ENCODE measurements at regions not wholly inside any gene's neighbourhood (a gene's known extent, or its start where the extent isn't known, plus 50 kb on each side); places are given as distances from the start of the nearest gene placed in this dataset.
"Not testable (repeated sequence)": the region's sequence is repeated elsewhere in the genome, so short reads cannot be mapped to it uniquely, and the experiment has no call there.

DNA sequence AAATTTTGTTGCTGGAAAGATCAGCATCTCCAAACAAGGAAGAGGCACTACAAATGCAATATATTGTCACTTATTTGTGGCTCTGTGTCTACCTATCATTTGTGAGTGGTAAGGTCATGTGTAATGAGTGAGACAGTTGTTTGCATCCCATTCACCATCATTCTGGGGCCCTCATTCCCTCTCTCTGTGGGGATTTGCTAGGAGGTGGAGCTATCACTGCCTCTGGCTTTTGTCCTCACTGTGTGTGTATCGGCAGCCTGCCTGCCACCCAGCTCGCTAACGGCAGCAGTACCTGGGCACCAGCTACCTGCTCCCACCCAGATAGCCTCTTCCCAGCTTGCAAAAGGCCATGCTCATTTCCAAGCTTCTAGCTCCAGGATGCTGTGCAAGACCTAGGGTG, 379.2 kb upstream of the ZFHX3 start:
- no peak for DNase-seq

DNA sequence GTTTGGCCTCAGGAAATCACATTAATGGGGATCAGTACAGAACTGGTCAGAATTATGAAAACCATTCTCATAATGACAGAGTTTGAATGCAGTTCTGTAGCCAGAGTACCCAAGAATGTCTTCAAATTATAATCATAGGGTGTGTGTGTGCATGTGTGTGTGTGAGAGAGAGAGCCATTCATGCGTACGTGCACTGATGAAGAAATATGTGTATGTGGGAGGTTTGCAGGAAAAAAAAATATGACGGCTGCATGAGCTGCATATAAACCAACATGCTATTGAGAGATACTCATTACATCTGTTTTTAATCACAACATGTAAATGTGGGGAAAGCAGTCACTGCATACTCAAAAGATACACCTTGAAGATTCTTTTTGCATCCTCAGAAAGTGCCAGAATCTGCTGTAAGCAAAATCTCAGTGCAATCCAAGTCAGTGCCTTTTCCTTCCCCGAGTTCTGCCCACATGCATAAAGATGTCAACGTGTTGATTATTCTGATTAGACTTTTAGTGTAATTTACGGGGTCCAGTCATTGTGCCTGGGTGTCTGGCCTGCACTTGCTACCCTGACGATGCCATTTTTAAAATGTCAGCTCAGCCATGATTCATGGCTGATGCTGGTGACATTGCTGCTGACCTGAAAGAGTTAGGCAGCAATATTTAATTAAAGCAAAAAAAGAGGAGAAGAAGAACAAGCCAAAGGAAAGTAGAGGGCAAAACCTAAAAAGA, 378.7 kb upstream of the ZFHX3 start:
- DNase-seq, result no peak

DNA sequence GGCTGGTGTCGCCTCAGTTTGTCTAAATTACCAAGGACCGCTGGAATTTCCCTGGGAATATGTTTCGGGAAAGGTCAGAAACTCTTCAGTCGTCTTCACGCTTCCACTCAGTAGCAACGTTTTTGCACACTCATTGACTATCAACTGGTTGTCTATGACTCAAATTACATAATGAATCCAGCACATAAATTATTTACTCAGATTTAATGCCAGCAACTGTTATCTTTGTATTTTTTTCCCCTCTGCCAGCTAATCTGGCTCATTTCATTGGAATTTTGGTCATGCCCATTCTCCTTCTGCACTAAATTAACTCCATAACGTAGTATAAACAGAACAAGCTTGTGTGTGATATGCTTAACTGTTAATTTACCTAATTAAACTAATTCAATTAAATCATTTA, 372.7 kb upstream of the ZFHX3 start:
- no peak for DNase-seq

DNA sequence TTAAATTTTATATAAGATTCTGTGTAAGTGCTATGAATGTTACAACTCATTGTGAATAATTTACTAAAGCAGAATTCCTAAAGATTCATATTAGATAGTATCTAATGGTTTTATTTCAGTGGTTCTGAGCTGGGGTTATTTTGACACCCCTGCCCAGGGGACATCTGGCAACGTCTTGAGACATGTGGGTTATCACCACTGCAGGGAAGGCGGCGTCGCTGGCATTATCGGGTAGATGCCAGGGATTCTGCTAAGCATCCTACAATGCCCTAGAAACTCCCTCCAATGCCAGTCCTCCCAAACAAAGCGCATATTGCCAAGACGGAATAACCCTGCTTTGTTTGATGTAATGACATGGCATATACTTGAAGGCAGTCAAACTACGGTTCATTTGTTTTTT, 372.3 kb upstream of the ZFHX3 start:
- no peak for DNase-seq

DNA sequence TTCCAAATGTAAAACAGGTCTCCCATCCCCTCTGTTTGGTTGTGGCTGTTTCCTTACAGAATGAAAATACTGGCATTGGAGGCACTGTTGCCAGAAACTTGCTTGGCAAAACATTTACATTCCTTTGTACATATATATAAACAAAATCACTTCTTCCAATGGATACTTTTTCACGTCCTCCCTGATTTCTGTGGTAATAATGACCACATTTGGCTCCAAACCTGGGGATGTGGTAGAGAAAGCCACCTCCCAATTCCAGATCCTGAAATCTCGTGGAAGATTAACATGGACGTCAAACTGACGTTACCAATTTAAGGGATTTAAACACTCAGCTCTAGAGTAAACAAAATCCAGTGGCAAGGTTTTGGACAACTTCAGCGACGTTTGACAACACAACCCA, 370.8 kb upstream of the ZFHX3 start:
- no peak for DNase-seq

DNA sequence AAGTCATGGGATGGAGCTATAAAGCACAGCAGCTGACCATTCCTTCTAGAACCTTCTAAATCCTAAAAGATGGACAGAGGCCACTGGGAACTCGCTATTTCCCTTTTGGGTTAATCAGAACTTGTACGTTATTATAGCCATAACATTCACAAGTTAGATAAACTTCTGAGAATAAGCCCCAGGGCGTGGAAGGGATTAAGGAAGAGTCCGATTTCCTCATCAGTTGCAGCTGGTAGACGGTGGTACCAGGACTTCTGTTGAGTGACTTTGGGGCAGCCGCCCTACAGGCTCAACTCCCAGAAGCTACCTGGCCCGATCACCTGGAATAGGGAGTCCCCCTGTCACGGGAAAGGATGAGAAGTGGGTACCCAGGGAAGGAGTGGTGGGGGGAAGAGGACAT, 370.1 kb upstream of the ZFHX3 start:
- DNase-seq, result no peak

DNA sequence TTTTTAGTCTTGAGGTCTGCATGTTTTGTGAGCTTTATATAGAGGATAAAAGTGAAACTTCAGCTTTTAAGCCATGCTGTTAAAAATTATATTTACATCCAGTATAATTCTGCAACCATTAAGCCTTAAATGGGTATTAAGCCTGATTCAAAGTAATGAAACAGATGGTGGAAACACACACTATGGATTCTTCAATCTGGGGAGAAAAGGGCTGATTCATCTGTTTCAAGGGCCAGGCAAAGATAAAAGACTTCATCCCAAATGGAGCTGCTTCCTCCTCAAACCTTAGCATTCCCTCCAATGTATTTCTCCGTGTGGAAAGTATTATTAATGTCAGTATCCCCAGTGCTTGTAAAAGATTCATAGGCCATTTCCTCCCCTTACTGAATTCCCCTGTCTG, 367.4 kb upstream of the ZFHX3 start:
- no peak for DNase-seq

DNA sequence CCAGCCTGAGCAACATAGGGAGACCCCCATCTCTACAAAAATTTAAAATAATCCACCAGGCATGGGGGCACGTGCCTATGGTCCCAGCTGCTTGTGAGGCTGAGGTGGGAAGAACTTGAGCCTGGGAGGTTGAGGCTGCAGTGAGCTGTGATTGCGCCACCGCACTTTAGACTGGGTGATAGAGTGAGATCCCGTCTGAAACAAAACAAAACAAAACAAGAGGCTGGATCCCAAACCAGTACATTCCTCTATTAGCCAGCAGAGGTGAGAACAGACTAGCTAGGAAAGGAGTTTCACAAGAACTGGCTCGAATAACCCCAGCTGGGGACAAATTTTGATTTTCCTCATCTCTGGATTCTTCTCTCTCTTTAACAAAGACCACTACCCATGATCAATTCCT, 366.7 kb upstream of the ZFHX3 start:
- no peak for DNase-seq

DNA sequence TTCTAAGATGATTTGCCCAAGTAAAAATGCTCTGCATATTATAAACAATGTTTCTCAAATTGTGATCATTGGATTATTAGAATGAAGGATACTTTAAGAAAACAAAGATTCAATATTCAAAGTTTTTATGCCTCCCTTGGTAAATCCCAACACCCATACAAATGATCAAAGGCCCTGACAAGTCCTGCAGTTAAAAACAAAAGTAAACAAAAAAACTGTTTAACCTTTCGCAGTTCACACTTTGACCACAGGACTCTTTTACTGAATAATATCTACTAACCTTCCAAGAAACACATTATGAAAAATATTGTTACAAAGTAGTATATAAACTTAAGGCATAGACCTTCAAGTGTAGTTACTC, 365.9 kb upstream of the ZFHX3 start:
- no peak for DNase-seq

DNA sequence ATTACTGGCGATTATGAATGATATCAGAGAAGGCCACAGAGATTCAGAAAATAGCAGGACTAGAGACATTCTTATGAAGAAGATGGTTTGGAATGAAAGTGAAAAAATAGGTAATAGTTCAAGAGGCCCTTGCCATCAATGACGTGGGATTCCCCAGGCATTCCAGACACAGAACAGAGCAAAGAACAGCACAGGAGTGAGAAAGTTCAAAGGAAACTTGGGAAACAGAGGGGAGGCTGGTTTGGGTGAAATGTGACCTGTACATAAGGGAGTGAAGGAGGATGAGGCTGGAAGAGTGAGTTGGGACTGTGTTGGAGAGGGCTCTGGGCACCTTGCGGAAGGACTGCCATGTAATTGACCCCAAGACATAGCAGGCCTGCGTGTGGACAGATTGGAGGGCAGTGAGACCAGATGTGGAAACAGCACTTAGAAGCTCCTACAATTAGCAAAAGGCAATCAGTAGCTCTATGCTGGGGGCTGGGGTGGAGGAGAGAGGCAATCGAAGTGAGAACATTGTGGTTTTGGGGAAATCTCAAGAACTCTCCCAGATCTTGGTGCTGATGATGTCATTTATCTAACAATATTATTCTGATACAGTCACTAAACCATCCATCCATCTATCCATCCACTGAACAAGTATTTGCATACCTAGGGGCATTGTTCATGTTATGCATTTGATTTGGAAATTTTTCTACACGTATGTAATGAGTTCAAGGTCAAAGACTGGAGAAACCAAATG, 365.3 kb upstream of the ZFHX3 start:
- DNase-seq, result no peak

DNA sequence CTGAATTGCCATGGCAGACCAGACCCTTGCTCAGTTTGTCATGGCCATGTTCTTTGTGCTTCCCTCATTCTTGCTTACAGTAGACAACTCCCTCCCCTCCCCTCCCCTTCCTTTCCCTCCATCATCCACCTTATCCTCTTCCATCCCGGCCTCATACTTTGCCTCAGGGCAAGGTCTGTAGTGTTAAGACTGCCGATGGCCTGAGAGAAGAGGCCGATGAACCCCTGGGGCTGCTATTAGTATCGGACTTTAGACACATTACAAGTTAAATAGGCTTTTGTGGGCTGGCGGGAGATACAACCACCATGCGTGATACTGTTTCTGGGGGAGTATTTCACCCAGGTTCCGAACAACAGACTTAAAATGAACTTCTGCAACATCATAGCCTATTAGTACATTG, 364.5 kb upstream of the ZFHX3 start:
- no peak for DNase-seq

DNA sequence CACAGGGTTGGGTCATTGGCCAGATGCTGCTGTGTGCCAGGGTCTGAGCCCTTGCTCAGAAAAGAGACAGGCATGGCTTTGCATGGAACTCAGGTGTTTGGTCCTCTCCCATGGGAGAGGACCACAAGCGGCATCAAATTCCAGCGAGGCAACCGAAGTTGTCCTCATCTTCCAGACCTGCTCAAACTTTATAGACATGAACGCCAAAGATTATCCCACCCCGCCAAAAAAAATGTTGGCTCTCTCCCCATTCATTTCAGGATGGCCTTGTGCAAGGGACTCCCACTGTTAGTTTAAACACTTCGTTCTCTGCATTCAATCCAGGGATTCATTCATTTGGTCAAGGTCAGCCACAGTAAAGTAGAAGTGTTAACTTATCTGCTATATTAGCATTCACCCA, 360.8 kb upstream of the ZFHX3 start:
- no peak for DNase-seq

DNA sequence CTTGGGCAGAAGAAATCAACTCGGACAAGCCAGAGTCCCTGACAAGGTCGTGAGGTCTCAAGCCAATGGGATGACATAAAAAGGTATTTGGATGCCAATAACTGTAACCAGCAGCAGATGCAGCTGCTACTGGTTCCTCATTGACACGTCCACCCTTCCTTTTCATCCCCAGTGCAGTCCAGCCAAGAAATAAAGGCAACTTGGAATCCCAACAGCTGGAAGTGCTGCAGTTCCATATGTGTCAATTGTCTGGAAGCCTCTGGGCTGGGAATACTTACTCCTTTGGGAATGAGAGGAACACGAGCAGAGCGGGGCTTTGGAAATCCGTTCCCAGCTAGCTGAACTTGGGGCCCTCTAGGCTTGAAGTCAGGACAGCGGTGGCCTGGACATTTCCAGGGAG, 360.4 kb upstream of the ZFHX3 start:
- DNase-seq, result no peak

DNA sequence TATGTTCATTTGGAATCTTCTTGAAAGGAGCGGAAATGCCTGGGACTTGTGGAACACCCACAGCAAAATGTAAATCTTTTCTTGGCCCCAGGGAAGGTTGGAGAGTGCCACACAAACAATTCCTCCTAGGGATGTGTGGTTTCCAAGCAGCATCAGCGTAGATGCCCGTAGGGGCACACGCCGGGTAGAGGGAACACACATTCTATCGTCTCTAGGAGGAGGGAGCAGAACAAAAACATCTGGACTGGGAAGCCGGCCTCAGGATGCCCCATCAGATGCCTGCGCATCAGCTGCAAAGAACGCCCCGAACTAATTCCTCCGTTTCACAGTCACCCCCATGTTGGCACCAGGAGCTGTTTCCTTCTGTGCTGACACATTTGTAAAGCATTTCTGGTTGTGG, 357.9 kb upstream of the ZFHX3 start:
- no peak for DNase-seq

DNA sequence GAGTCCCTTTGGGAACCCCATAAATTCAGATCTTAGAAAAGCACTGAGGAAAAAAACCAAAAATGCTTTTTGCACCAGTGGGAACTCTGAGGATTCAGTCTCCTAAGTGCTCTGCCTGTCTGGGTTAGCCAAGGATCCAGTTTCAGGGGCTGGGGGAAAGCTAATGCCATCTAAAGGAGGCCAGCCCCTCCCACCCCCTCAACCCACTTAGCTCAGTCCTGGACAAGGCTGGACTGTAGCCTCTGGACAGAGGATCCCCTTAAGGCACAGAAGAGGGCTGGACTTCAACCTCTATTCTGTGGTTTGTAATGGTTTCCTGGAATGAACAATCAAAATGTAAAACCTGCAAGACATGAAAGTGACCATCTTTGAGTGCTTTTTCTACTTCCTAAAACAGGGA, 356.1 kb upstream of the ZFHX3 start:
- DNase-seq, result no peak

DNA sequence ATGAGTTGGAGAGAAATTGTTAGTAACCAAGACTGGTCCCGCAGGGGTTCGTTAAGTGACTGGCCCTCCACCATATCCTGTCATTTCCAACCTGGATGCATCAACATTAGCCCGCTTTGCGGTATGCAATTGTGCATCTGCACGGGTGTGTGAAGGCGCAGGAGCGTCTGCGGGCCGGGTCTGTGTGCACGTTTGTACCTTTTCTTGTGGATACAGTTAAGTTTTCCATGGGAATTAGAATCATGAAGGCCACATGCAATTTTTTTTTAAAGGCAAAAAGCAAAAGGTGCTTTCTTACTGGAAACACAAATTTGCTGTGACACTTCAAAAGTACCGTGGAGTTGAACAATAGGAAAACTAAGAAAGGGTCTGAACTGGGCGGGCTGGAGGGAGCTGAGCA, 355.4 kb upstream of the ZFHX3 start:
- DNase-seq, result no peak

DNA sequence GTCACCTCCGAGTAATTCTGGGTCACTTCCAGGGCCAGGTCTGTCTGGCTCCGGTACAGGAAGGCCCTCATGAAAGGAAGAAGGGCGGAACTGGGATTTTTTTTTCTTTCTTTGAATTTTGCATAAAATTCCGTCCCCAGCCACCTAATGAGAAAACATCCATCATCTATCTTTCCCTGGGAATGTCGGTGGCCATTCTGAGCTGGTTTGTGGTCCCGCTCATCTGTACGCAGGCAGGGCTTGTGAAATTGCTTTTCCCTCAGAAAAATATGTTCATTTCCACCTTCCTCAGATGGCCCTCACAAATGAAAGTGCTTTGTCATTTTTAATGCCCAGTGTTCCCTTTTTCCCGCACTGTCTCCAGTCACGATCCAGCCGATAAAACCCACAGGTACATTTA, 353.0 kb upstream of the ZFHX3 start:
- no peak for DNase-seq

DNA sequence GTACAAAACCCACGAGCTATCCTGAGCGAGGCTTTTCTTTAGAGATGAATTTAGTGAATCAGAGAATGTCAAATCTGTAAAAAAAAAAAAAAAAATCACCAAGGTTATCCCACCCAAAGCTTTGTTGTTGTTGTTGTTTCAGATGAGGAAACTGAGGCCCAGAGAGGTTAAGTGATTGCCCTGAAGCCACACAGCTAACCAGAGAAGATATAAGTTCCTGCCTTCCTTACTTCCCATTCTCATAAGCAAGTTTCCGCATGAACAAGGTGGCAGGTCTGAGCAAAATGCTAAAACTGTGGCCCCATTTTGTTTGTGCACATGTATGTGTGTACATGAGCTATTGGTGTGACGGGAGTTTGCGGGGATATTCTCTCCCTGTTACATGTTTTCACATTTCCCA, 352.1 kb upstream of the ZFHX3 start:
- DNase-seq, result no peak

DNA sequence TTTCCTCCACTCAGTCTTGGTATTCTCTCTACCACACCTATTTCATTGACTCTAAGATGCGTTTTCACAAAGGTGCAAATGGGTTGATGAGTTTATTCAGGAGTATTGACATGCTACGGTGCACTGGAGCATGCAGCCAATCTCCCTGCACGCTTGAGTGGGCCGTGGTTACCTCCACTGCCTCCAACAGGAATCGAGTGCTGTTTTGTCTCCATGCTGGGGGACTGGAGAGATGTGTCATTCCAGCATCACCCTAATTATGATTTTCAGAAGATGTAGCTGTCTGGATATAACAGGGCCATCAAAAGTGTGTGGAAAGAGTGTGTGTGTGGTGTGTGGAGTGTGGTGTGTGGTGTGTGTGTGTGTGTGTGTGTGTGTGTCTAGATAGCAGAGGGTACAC, 351.6 kb upstream of the ZFHX3 start:
- DNase-seq, result no peak

DNA sequence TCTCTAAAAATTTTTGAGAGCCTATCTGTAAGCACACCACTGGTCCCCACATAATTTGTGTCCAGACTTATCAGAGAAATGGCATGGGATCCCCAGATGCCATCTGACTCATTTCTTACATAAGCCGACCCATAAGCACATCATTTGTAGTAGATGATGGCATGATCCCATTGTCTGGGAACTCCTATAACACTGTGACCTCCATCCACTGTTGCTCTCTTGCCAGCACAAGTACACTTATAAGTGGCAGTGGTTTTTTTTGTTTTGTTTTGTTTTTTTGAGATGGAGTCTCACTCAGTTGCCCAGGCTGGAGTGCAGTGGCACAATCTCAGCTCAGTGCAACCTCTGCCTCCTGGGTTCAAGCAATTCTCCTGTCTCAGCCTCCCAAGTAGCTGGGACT, 350.7 kb upstream of the ZFHX3 start:
- DNase-seq, result not testable (repeated sequence)

DNA sequence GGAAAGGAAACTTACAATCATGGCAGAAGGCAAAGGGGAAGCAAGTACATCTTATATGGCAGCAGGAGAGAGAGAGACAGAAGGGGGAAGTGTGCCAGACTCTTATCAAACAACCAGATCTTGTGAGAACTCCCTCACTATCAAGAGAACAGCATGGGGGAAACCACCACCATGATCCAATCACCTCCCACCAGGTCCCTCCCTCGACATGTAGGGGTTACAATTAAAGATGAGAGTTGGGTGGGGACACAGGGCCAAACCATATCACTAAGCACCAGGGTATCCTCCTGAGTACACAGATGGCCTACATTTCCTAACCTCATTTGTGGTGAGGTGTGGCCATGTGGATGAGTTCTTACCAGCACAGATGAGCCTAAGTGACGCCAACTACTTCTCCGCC, 348.6 kb upstream of the ZFHX3 start:
- no peak for DNase-seq

DNA sequence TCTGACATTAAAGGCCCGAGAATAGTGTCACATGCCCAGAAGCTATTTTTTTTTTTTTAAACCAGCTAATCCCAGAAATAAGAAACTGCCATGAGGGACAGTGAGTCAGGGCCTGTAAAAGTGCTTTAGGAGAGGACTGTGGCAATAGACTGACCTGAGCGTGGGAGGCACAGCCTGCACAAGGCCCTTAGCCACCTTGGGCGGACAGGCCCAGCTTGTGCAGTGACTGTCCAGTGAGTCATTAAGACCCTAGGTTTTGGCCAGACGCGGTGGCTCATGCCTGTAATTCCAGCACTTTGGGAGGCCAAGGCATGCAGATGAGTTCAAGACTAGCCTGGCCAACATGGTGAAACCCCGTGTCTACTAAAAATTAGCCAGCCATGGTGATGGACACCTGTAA, 343.0 kb upstream of the ZFHX3 start:
- DNase-seq, result no peak

DNA sequence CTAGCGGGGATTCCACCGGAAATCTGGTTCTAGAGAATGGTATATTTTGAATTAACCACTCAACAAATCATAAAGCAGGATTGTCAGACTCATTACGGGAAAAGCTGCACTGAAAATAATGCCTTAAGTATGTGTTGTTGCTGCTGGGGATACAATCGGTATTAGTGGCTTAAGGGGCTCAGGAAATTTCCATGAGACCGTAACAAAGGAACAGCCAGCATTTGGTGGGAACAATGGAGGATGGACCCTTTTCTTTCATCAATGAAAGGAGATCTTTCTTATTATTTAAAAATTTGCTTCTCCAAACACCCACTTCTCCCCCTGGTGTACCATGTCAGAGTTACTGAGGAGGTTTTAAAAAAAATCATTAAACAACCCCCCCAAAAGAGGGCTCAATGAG, 342.6 kb upstream of the ZFHX3 start:
- no peak for DNase-seq

DNA sequence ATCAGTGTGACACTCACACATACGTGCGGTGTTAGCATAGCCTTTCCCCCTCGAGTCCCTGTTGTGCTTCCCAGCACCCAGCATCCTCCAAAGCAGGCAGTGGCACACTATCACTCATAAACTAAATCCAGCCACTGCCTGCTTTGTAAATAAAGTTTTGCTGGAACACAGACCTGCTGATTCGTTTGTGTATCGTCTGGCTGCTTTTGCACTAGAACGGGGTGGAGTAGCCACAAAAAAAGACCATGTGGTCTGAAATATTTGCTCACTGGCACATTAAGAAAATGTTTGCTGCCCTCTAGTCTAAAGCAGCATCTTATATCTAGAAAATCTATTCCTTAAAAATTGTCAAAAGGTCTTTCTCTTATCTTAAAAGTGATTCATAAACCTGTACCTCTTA, 341.2 kb upstream of the ZFHX3 start:
- DNase-seq, result no peak

DNA sequence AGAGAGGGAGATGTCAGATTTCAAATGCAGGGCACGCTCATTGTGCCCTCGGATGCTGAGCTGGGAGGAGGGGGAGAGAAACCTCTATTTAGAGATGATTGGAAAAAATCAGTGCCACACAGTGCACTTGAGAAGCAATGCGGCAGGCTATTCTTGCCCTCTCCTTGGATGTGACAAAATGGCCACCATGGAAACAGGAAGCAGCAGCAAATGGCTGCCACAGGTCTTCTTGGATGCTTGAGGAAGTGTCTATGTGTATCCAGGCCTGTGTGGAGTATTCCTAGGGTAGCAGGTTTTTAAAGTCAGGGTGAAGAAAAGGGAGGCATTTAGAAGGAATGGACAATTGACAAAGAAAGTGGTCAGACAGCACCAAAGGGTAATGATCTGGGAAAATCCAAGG, 340.1 kb upstream of the ZFHX3 start:
- no peak for DNase-seq
